Stimulated activated CD4-positive, alpha-beta T cell treated with anti-CD3 and anti-CD28 coated beads, Interleukin-1b, Interleukin-23, amount 100 ng/mL, for 1 hour (primary cell): ENCODE measurements at regions not wholly inside any gene's neighbourhood (a gene's known extent, or its start where the extent isn't known, plus 50 kb on each side); places are given as distances from the start of the nearest gene placed in this dataset.
"Not testable (repeated sequence)": the region's sequence is repeated elsewhere in the genome, so short reads cannot be mapped to it uniquely, and the experiment has no call there.

Experiments used
- DNase-seq, 2 donors: peaks; one replicate each; pipeline ENCODE4 v3.0.0-alpha.2; 2020; ENCODE audit warnings: low read depth in 2 of 2

DNA sequence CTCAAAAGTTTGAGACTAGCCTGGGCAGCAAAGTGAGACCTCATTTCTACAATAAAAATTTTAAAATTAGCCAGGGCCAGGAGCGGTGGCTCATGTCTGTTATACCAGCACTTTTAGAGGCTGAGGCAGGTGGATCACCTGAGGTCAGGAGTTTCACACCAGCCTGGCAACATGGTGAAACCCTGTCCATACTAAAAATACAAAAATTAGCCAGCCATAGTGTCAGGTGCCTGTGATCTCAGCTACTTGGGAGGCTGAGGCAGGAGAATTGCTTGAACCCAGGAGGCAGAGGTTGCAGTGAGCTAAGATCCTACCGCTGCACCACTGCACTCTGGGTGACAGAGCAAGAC lies 85.1 kb upstream of the MAP4 start:
- DNase-seq = not testable (repeated sequence)

- no peak for DNase-seq
These were observed 76.1 kb upstream of the MAP4 start for GRCh38 chr3:48092270-48092669.

DNA sequence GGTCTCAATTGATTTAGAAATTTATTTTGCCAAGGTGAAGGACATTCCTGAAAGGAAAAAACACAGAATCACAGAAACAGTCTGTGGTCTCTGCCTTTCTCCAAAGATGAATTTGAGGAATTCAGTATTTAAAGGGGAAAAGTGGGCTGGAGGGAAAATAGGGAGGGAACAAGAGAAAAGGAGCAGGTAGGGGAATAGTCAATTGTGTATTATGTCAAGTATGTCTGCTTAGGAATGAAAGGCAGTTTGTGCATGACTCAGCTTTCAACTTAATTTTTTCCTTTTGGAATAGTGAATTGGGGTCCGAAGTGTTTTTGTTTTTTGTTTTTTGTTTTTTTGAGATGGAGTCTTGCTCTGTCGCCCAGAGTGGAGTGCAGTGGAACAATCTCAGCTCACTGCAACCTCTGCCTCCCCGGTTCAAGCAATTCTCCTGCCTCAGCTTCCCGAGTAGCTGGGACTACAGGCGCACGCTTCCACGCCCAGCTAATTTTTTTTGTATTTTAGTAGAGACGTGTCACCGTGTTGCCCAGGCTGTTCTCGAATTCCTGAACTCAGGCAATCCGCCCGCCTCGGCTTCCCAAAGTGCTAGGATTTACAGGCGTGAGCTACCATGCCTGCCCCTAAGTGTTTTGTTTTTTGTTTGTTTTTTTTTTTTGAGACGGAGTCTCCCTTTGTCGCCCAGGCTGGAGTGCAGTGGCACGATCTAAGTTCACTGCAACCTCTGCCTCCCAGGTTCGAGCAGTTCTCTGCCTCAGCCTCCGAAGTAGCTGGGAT lies 74.1 kb upstream of the MAP4 start:
- no peak for DNase-seq

DNA sequence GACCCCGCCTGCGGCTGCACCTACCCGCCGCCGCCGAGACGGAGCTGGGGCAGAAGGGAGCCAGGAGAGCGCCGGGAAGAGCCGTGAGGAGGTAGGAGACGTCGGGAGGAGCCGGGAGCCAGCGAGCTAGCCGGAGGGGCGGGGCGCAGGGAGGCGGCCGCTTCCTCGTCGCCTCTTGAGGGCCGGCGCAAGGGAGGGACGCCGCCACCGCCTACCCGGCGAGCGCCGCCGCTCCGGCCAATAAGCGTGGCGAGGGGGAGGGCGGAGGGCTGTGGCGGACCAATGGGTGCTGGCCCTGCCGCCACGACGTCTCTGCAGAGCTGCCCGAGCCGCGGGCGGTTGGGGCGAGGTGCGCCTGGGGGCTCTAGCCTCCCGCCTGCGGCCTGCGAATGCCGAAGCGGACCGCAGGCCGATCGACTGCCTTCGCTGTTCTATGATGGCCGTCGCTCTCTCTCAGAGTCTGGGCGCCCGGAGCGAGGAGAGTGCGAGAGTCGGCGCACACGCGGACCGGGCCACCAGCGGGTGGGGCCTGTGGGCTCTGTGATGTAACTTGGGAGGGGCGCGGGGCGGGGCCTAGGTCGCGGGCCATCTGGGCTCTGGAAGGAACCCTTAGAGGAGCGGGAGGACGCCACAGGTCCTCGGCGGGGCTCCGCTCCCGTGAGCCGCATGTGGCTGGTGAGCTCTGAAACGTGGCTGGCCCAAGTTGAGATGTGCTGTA lies 72.7 kb upstream of the MAP4 start:
- peak; percentile 72 to 92 for DNase-seq

- DNase-seq = no peak
These were observed 72.0 kb upstream of the MAP4 start for GRCh38 chr3:48088056-48088748.

DNA sequence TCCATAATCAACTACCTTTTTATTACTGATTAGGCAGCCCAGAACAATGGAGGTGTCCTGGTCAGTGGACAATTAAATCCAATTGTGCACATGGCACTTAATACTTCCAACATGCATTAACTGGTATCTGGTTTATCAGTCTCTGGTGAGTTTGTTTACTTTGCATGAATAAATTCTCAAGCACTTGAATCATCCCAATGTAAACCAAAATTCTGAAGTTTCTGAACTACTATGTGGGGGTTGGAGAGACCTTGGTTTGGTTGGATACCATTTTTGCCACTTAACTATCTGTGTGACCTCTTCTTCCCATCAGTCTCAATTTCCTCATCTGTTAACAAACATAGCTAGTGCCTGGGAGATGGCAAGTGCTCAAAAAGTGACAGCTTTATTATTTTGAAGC lies 70.5 kb upstream of the MAP4 start:
- DNase-seq = no peak

GRCh38 chr3:48084929-48085328 lies 68.7 kb upstream of the MAP4 start:
- no peak for DNase-seq

DNA sequence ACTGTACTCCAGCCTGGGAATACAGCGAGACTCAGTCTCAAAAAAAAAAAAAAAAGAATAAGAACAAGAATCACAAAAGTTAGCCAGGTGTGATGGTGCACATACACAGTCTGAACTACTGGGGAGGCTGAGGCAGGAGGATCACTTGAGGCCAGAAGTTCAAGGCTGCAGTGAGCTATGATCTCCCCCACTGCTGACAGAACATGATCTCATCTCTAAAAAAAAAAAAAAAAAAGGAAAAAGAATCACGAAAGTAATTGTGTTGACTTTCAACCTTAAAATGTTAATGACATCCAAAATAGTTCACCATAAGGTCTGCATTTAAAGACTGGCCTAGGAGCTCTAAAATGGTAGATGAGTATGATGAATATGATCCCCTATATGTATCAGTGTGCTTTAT lies 68.0 kb upstream of the MAP4 start:
- DNase-seq = no peak

DNA sequence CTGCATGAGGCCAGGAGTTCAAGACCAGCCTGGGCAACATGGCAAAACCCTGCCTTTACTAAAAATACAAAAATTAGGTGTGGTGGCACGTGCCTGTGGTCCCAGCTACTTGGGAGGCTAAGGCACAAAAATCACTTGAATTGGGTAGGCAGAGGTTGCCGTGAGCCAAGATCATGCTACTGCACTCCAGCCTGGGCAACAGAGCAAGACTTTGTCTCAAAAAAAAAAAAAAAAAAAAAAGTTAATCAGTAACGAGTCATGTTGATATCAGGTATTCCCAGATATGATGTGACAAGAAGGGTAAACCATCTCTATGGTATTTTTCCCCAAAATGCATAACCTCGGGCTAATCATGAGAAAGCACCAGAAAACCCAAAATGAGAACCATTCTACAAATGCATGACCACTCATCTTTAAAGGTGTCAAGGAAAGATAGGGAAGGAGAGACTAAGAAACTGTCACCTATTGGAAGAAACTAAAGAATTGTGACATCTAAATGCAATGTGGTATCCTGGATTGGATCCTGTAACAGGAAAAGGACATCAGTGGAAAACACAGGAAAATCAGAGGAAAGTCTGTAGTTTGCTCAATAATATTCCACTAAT lies 66.5 kb upstream of the MAP4 start:
- DNase-seq = no peak

GRCh38 chr3:48077815-48078214 lies 61.6 kb upstream of the MAP4 start:
- DNase-seq = no peak

DNA sequence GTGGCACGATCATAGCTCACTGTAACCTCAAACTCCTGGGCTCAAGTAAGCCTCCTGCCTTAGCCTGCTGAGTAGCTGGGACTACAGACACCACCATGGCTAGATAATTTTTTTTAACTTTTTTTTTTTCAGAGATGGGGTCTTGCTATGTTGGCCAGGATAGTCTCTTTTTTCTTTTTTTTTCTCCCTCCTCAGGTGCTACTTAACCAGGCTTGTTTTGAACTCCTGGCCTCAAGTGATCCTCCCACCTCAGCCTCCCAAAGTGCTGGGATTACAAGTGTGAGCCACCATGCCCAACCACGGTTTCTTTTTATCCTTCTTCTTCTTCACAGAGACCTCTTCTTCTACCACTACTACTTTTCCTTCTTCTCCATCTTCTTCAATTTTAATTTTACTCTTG lies 53.8 kb upstream of the MAP4 start:
- DNase-seq = no peak

DNA sequence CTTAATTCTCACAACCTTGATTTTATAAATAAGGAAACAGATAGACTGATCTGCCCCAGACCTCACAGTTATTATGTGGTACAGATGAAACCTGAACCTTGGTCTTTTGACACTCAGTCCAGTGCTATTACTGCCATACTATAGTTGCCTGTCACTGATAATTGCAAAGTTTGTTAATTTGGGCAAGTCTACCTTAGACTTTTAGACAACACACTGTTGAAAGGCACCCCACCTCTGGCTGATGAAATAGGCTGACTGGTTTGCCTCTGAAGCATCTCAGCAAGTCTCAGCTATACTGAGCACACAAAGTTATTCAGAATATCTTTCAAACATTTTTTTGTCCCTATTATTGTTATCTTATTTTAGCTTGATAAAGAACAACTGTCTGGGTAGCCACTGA lies 53.1 kb upstream of the MAP4 start:
- no peak for DNase-seq

- no peak for DNase-seq
These were observed 52.7 kb upstream of the MAP4 start for GRCh38 chr3:48068886-48069285.

DNA sequence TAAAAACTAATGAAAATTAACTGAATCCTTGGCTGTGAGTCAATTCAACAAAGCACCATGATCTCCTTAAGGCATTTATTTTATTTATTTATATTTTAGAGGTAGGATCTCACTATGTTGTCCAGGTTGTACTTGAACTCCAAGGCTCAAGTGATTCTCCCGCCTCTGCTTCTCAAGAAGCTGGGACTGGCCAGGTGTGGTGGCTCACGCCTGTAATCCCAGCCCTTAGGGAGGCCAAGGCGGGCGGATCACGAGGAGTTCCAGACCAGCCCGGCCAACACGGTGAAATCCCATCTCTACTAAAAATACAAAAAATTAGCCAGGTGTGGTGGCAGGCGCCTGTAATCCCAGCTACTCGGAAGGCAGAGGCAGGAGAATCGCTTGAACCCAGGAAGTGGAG lies 52.1 kb upstream of the MAP4 start:
- not testable (repeated sequence) for DNase-seq

GRCh38 chr3:48067271-48067670 lies 51.1 kb upstream of the MAP4 start:
- no peak for DNase-seq
